K562 (cell line): ENCODE measurements at regions not wholly inside any gene's neighbourhood (a gene's known extent, or its start where the extent isn't known, plus 50 kb on each side); places are given as distances from the start of the nearest gene placed in this dataset.

Experiments used
- ESRRA ChIP-seq: fragments of 450-650 bp; IDR thresholded peaks from 2 replicates; pipeline ENCODE4 v1.6.1; 2014; ENCODE audit warnings: low read depth, mild to moderate bottlenecking, moderate library complexity, borderline replicate concordance
- GABPA ChIP-seq: fragments of 200-800 bp; sonication (Bioruptor generic); conservative IDR thresholded peaks from 2 replicates; pipeline ENCODE4 v1.6.1; 2016; ENCODE audit warnings: low read depth, missing genetic modification characterization, missing compliant biosample characterization
- HCFC1 ChIP-seq: IDR thresholded peaks from 2 replicates; pipeline ENCODE4 v1.6.1; 2012; ENCODE audit warnings: low read depth, low read length, improper control_type of control experiment
- NCOA2 ChIP-seq, 2 experiments: fragments of 450-650 bp; IDR thresholded peaks; 2 replicates each; pipeline ENCODE4 v1.6.1; 2018; ENCODE audit warnings: mild to moderate bottlenecking in 2 of 2, moderate library complexity in 1 of 2; ENCODE audit not compliant: partially characterized antibody in 2 of 2
- NFIC ChIP-seq: fragments of 450-650 bp; IDR thresholded peaks from 2 replicates; pipeline ENCODE4 v1.6.1; 2017; ENCODE audit warnings: mild to moderate bottlenecking, inconsistent platforms
- PYGO2 ChIP-seq: fragments of 450-650 bp; IDR thresholded peaks from 2 replicates; pipeline ENCODE4 v1.6.1; 2016; ENCODE audit warnings: mild to moderate bottlenecking, missing genetic modification characterization, moderate library complexity, missing compliant biosample characterization
- RFX5 ChIP-seq: IDR thresholded peaks from 2 replicates; pipeline ENCODE4 v1.6.1; 2011; ENCODE audit warnings: low read depth, mild to moderate bottlenecking, improper control_type of control experiment, low read length
- SMARCA4 ChIP-seq: fragments of 450-650 bp; IDR thresholded peaks from 2 replicates; pipeline ENCODE4 v1.6.1; 2016
- TEAD1 ChIP-seq, 2 experiments: fragments of 450-650 bp in 1 of 2; sonication (generic) in 1 of 2; formaldehyde crosslinking; IDR thresholded peaks; 2 replicates each; pipeline versions ENCODE4 v1.4.0 to v1.8.0; 2020 to 2022; ENCODE audit warnings: mild to moderate bottlenecking in 2 of 2, missing genetic modification reagents in 1 of 2
- YBX1 ChIP-seq: fragments of 450-650 bp; IDR thresholded peaks from 2 replicates; pipeline ENCODE4 v1.7.1; 2016; ENCODE audit warnings: mild to moderate bottlenecking
- ZNF133 ChIP-seq: fragments of 250-450 bp; sonication (Bioruptor Pico); IDR thresholded peaks from 2 replicates; pipeline ENCODE4 v1.4.0; 2020; ENCODE audit warnings: mild to moderate bottlenecking
- TF ChIP-seq, protein P1 (sequence below): fragments of 450-650 bp; formaldehyde crosslinking; IDR thresholded peaks from 2 replicates; pipeline ENCODE4 v1.4.0; 2022; ENCODE audit warnings: missing genetic modification characterization
- TF ChIP-seq, protein P2 (sequence below), 3 experiments: IDR thresholded peaks in 2 of 3; conservative IDR thresholded peaks in 1 of 3; 2 replicates each; pipeline ENCODE4 v1.5.1; 2011 to 2012; ENCODE audit warnings: low read length in 3 of 3, mild to moderate bottlenecking in 3 of 3, control low read depth in 2 of 3, improper control_type of control experiment in 1 of 3, inconsistent platforms in 1 of 3, low read depth in 1 of 3, mixed read lengths in 1 of 3, moderate library complexity in 1 of 3; ENCODE audit not compliant: insufficient read depth in 2 of 3
- TF ChIP-seq, protein P3 (sequence below), 2 experiments: fragments of 250-450 bp in 1 of 2; fragments of 450-650 bp in 1 of 2; sonication (Bioruptor Pico) in 1 of 2; IDR thresholded peaks; 2 replicates each; pipeline versions ENCODE4 v1.6.1 to v1.8.0; 2016 to 2021; ENCODE audit warnings: mild to moderate bottlenecking in 2 of 2, moderate library complexity in 2 of 2, missing compliant biosample characterization in 1 of 2, missing genetic modification characterization in 1 of 2

DNA sequence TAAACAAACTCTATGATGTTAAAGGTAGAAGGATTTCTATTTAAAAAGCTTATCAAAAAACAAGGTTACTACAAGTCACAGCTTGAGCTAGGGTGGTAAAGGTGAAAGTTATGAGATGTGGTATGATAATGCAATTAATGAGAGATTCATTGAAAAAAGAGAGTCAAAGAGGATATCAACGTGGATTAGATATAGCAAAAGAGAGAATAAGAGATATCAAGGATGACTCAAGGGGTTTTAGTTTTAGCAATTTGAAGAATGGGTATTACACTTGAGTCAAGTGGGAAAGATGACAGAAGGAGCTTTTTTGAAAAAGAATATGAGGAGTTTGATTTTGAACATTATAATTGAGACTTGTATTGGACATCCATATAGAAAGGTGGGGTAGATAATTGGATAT lies 59.8 kb downstream of the NUTM2E start:
- TF ChIP-seq, protein P1, sequence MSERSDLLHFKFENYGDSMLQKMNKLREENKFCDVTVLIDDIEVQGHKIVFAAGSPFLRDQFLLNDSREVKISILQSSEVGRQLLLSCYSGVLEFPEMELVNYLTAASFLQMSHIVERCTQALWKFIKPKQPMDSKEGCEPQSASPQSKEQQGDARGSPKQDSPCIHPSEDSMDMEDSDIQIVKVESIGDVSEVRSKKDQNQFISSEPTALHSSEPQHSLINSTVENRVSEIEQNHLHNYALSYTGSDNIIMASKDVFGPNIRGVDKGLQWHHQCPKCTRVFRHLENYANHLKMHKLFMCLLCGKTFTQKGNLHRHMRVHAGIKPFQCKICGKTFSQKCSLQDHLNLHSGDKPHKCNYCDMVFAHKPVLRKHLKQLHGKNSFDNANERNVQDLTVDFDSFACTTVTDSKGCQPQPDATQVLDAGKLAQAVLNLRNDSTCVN (CRISPR knock-in tag), result no peak
- TF ChIP-seq, protein P2, sequence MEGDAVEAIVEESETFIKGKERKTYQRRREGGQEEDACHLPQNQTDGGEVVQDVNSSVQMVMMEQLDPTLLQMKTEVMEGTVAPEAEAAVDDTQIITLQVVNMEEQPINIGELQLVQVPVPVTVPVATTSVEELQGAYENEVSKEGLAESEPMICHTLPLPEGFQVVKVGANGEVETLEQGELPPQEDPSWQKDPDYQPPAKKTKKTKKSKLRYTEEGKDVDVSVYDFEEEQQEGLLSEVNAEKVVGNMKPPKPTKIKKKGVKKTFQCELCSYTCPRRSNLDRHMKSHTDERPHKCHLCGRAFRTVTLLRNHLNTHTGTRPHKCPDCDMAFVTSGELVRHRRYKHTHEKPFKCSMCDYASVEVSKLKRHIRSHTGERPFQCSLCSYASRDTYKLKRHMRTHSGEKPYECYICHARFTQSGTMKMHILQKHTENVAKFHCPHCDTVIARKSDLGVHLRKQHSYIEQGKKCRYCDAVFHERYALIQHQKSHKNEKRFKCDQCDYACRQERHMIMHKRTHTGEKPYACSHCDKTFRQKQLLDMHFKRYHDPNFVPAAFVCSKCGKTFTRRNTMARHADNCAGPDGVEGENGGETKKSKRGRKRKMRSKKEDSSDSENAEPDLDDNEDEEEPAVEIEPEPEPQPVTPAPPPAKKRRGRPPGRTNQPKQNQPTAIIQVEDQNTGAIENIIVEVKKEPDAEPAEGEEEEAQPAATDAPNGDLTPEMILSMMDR (IDR thresholded peaks at IDR 0.05 in 2 of 3, conservative IDR thresholded peaks at IDR 0.05 in 1 of 3; ENCODE audit: insufficient read depth in 2 of 3, low read depth in 1 of 3, low read length in 3 of 3), result no peak
- no peak for TF ChIP-seq RFX5
- TF ChIP-seq GABPA (tag), result no peak
- TF ChIP-seq ESRRA, result no peak
- no peak for TF ChIP-seq SMARCA4
- no peak for TF ChIP-seq NCOA2 (IDR thresholded peaks at IDR 0.05; ENCODE audit: partially characterized antibody in 2 of 2)
- TF ChIP-seq YBX1, result no peak
- no peak for TF ChIP-seq TEAD1 (CRISPR knock-in tag; IDR thresholded peaks at IDR 0.05)
- TF ChIP-seq, protein P3, sequence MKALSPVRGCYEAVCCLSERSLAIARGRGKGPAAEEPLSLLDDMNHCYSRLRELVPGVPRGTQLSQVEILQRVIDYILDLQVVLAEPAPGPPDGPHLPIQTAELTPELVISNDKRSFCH (CRISPR knock-in tag; IDR thresholded peaks at IDR 0.05), result no peak
- TF ChIP-seq, protein P3 (tag; IDR thresholded peaks at IDR 0.05), result no peak
- TF ChIP-seq ZNF133 (CRISPR knock-in tag), result no peak
- TF ChIP-seq HCFC1, result no peak
- no peak for TF ChIP-seq PYGO2 (tag)
- TF ChIP-seq NFIC, result no peak
